ENCODE measurements at regions not wholly inside any gene's neighbourhood (a gene's known extent, or its start where the extent isn't known, plus 50 kb on each side); places are given as distances from the start of the nearest gene placed in this dataset.

GRCh38 chr3:64390893-64391292 lies 165.6 kb upstream of the PRICKLE2 start:
- Mint-ChIP-seq H3K4me1 (ENCODE audit: low read depth, unreplicated experiment) (no peaks in the 10 kb centered on the region), H3K9me3 (ENCODE audit: low read depth, unreplicated experiment) (no peaks in the 10 kb centered on the region), H3K27ac (ENCODE audit: unreplicated experiment) (no peak overlapping the region), H3K36me3 (ENCODE audit: insufficient read depth, unreplicated experiment) (no peaks in the 10 kb centered on the region), H3K27me3 (ENCODE audit: unreplicated experiment) (no peaks in the 10 kb centered on the region), H3K4me3 (ENCODE audit: low read depth, unreplicated experiment) (no peak overlapping the region)
- BruUV-seq (replicated peaks): no TSS peak
- no peak for TF ChIP-seq CTCF (IDR thresholded peaks at IDR 0.05; ENCODE audit: unreplicated experiment)
- no peak for DNase-seq
- CTCF ChIA-PET: no interaction called here
- intact Hi-C loops (cut with micrococcal nuclease; ENCODE audit: unreplicated experiment): no loop called here

- no peak overlapping the region for H3K27ac Mint-ChIP-seq (ENCODE audit: unreplicated experiment)
- TF ChIP-seq CTCF (IDR thresholded peaks at IDR 0.05; ENCODE audit: unreplicated experiment): no peak
- no peaks in the 10 kb centered on the region for H3K4me1 Mint-ChIP-seq (ENCODE audit: low read depth, unreplicated experiment)
- DNase-seq: no peak
- no peaks in the 10 kb centered on the region for H3K27me3 Mint-ChIP-seq (ENCODE audit: unreplicated experiment)
- H3K9me3 Mint-ChIP-seq (ENCODE audit: low read depth, unreplicated experiment): no peaks in the 10 kb centered on the region
- CTCF ChIA-PET: interaction anchor here (1.3 kb wide), 1 partner anchor 25 kb away, joined by 3 read pairs; no protein-coding TSS in a partner anchor
- no TSS peak for BruUV-seq (replicated peaks)
- no peak overlapping the region for H3K4me3 Mint-ChIP-seq (ENCODE audit: low read depth, unreplicated experiment)
- intact Hi-C loops (cut with micrococcal nuclease; ENCODE audit: unreplicated experiment): no loop called here
- no peaks in the 10 kb centered on the region for H3K36me3 Mint-ChIP-seq (ENCODE audit: insufficient read depth, unreplicated experiment)
Measured at GRCh38 chr3:64388886-64389285, 163.6 kb upstream of the PRICKLE2 start.

GRCh38 chr3:64387688-64388087 lies 162.4 kb upstream of the PRICKLE2 start:
- CTCF ChIA-PET: no interaction called here
- no peaks in the 10 kb centered on the region for H3K9me3 Mint-ChIP-seq (ENCODE audit: low read depth, unreplicated experiment)
- H3K27ac Mint-ChIP-seq (ENCODE audit: unreplicated experiment): no peak overlapping the region
- H3K4me3 Mint-ChIP-seq (ENCODE audit: low read depth, unreplicated experiment): no peak overlapping the region
- no peaks in the 10 kb centered on the region for H3K4me1 Mint-ChIP-seq (ENCODE audit: low read depth, unreplicated experiment)
- no peak for TF ChIP-seq CTCF (IDR thresholded peaks at IDR 0.05; ENCODE audit: unreplicated experiment)
- no peaks in the 10 kb centered on the region for H3K36me3 Mint-ChIP-seq (ENCODE audit: insufficient read depth, unreplicated experiment)
- intact Hi-C loops (cut with micrococcal nuclease; ENCODE audit: unreplicated experiment): no loop called here
- no TSS peak for BruUV-seq (replicated peaks)
- DNase-seq: no peak
- H3K27me3 Mint-ChIP-seq (ENCODE audit: unreplicated experiment): no peaks in the 10 kb centered on the region

GRCh38 chr3:64385277-64385676 lies 160.0 kb upstream of the PRICKLE2 start:
- Mint-ChIP-seq H3K27me3 (ENCODE audit: unreplicated experiment) (no peaks in the 10 kb centered on the region), H3K9me3 (ENCODE audit: low read depth, unreplicated experiment) (no peaks in the 10 kb centered on the region), H3K36me3 (ENCODE audit: insufficient read depth, unreplicated experiment) (no peaks in the 10 kb centered on the region), H3K27ac (ENCODE audit: unreplicated experiment) (no peak overlapping the region), H3K4me3 (ENCODE audit: low read depth, unreplicated experiment) (no peak overlapping the region), H3K4me1 (ENCODE audit: low read depth, unreplicated experiment) (no peaks in the 10 kb centered on the region)
- no peak for DNase-seq
- no TSS peak for BruUV-seq (replicated peaks)
- CTCF ChIA-PET: no interaction called here
- intact Hi-C loops (cut with micrococcal nuclease; ENCODE audit: unreplicated experiment): no loop called here
- TF ChIP-seq CTCF (IDR thresholded peaks at IDR 0.05; ENCODE audit: unreplicated experiment): no peak

GRCh38 chr3:64384561-64384960 lies 159.3 kb upstream of the PRICKLE2 start:
- no peak for TF ChIP-seq CTCF (IDR thresholded peaks at IDR 0.05; ENCODE audit: unreplicated experiment)
- Mint-ChIP-seq H3K4me3 (ENCODE audit: low read depth, unreplicated experiment) (no peak overlapping the region), H3K9me3 (ENCODE audit: low read depth, unreplicated experiment) (no peaks in the 10 kb centered on the region), H3K36me3 (ENCODE audit: insufficient read depth, unreplicated experiment) (no peaks in the 10 kb centered on the region), H3K27ac (ENCODE audit: unreplicated experiment) (no peak overlapping the region), H3K27me3 (ENCODE audit: unreplicated experiment) (no peaks in the 10 kb centered on the region), H3K4me1 (ENCODE audit: low read depth, unreplicated experiment) (no peaks in the 10 kb centered on the region)
- CTCF ChIA-PET: no interaction called here
- no TSS peak for BruUV-seq (replicated peaks)
- intact Hi-C loops (cut with micrococcal nuclease; ENCODE audit: unreplicated experiment): no loop called here
- DNase-seq: no peak
